Naive thymus-derived CD8-positive, alpha-beta T cell (primary cell): ENCODE measurements at regions not wholly inside any gene's neighbourhood (a gene's known extent, or its start where the extent isn't known, plus 50 kb on each side); places are given as distances from the start of the nearest gene placed in this dataset.
A peak's percentile ranks its signal among the peaks of the same experiment; 100 is the strongest.

Source experiments
- ATAC-seq, 2 donors: fragments of 150-1000 bp; cut with Tn5 transposase in 1 of 2; sonication (Bioruptor Pico), chemical (Tn5 transposase) in 1 of 2; 1 replicate in 1 of 2; 2 replicates in 1 of 2; pipeline ENCODE4 v1.10.0; 2021; ENCODE audit warnings: mild to moderate bottlenecking in 2 of 2, moderate library complexity in 2 of 2
- POLR2A ChIA-PET: fragments of 350-600 bp; sonication (Branson Sonifier 250); formaldehyde crosslinking; loops from one replicate; lab custom pipeline; 2021; ENCODE audit warnings: antibody characterized with exemption; lab: Charles Lee
- DNase-seq, 10 donors: peaks; one replicate each; pipeline versions ENCODE4 v3.0.0 to v3.0.0-alpha.2; 2020 to 2022
- H3K27ac Mint-ChIP-seq, 10 donors: one replicate each; pipeline ENCODE4 v1.8.0; 2020 to 2022; ENCODE audit warnings: mild to moderate bottlenecking in 10 of 10, mixed read lengths in 10 of 10, moderate library complexity in 4 of 10, inconsistent platforms in 1 of 10
- H3K27me3 Mint-ChIP-seq, 5 donors: one replicate each; pipeline ENCODE4 v1.8.0; 2021 to 2022; ENCODE audit warnings: mixed read lengths in 5 of 5
- H3K36me3 Mint-ChIP-seq, 3 donors: one replicate each; pipeline ENCODE4 v1.8.0; 2020 to 2022; ENCODE audit warnings: mixed read lengths in 3 of 3, mild to moderate bottlenecking in 2 of 3, inconsistent platforms in 1 of 3
- H3K4me1 Mint-ChIP-seq, 4 donors: one replicate each; pipeline ENCODE4 v1.8.0; 2021 to 2022; ENCODE audit warnings: mixed read lengths in 4 of 4
- H3K4me3 Mint-ChIP-seq, 10 donors: one replicate each; pipeline ENCODE4 v1.8.0; 2020 to 2022; ENCODE audit warnings: mild to moderate bottlenecking in 10 of 10, mixed read lengths in 10 of 10, moderate library complexity in 6 of 10, inconsistent platforms in 1 of 10
- H3K9me3 Mint-ChIP-seq, 9 donors: one replicate each; pipeline ENCODE4 v1.8.0; 2020 to 2022; ENCODE audit warnings: mixed read lengths in 9 of 9, mild to moderate bottlenecking in 3 of 9, inconsistent platforms in 1 of 9, moderate library complexity in 1 of 9

DNA sequence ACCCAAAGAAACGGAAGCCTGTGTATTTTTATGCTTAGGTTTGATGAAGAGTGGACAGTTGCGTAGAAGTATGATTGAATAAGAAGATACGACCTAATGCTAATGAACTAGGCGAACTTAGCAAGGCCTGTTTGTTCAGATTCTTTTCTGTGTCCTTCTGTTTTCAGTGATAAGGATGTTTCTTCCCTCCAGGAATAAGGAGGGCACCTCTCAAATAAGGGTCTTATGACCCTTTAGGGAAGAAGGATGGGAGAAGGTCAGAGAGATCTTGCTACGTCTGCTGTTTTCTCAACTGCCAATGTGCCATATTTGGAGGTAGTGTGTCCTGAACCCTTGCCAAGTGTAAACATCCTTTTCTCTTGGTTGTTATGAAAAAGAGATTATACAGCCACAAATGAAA is 524.8 kb downstream of the UTRN start:
- no peak for DNase-seq
- H3K4me3 Mint-ChIP-seq = no peak overlapping the region
- H3K27me3 Mint-ChIP-seq = no peaks in the 10 kb centered on the region
- no peak for ATAC-seq
- peaks cover 28 to 71% (median 48%) of the 10 kb centered on the region in 3 donors for H3K36me3 Mint-ChIP-seq
- no peaks in the 10 kb centered on the region for H3K9me3 Mint-ChIP-seq
- peaks cover 0 to 8% (median 4%) of the 10 kb centered on the region in 4 donors for H3K4me1 Mint-ChIP-seq
- peak overlapping the region in 1 of 10 donors; percentile 9 for H3K27ac Mint-ChIP-seq
- POLR2A ChIA-PET = no interaction called here

DNA sequence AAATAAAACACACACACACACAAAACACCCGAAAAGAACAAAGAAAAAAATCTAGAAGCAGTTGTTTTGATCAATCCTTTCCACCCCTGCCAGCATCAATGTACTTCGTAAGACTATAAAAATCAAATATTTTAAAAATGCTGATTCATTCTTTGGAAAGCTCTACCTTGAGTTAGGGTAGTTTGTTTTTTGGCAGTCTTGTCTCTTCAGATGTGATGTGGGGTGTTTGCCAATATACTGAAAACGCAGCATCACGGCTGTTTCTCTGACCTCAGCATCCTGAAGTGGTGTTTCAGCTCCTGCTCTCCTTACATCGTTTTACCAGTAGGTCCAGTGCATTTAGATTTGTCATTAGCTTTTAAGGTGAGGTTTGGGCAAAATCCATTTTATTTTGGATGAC is 526.0 kb downstream of the UTRN start:
- Mint-ChIP-seq H3K4me3 (no peak overlapping the region), H3K27me3 (no peaks in the 10 kb centered on the region), H3K4me1 (peaks cover 0 to 4% (median under 1%) of the 10 kb centered on the region in 4 donors), H3K36me3 (peaks cover 28 to 73% (median 51%) of the 10 kb centered on the region in 3 donors), H3K27ac (no peak overlapping the region), H3K9me3 (no peaks in the 10 kb centered on the region)
- no peak for ATAC-seq
- DNase-seq = no peak
- POLR2A ChIA-PET = no interaction called here

DNA sequence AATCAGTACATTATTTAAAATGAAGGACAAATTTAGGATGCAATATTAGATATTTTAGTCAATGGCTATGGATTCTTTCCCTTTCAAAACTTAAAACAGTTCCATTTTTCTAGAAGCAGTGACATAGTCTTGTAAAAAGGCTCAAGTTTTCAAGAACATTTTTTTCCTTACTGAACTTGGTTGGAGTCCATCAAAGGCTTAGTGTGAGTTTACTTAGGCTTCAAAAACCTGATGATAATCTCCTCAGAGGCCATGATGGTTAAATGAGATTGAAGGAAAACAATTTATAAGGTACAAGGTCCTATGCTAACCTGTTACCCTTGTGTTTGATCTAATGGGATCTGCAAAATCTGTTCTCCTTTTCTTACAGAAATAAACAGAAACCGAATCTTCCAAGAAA is 531.8 kb downstream of the UTRN start:
- no peak overlapping the region for H3K4me3 Mint-ChIP-seq
- no peaks in the 10 kb centered on the region for H3K27me3 Mint-ChIP-seq
- POLR2A ChIA-PET = no interaction called here
- H3K27ac Mint-ChIP-seq = no peak overlapping the region
- H3K36me3 Mint-ChIP-seq = peaks cover 8 to 54% (median 25%) of the 10 kb centered on the region in 3 donors
- no peaks in the 10 kb centered on the region for H3K9me3 Mint-ChIP-seq
- no peak for ATAC-seq
- peaks cover 0 to 2% (median 1%) of the 10 kb centered on the region in 4 donors for H3K4me1 Mint-ChIP-seq
- DNase-seq = no peak

GRCh38 chr6:144820270-144820669 is 535.1 kb downstream of the UTRN start:
- Mint-ChIP-seq H3K4me3 (no peak overlapping the region), H3K9me3 (no peaks in the 10 kb centered on the region), H3K27me3 (no peaks in the 10 kb centered on the region), H3K36me3 (peaks cover 0 to 48% (median 14%) of the 10 kb centered on the region in 3 donors), H3K4me1 (peaks cover 0 to 2% (median 1%) of the 10 kb centered on the region in 4 donors), H3K27ac (no peak overlapping the region)
- no peak for DNase-seq
- no peak for ATAC-seq
- POLR2A ChIA-PET = no interaction called here

DNA sequence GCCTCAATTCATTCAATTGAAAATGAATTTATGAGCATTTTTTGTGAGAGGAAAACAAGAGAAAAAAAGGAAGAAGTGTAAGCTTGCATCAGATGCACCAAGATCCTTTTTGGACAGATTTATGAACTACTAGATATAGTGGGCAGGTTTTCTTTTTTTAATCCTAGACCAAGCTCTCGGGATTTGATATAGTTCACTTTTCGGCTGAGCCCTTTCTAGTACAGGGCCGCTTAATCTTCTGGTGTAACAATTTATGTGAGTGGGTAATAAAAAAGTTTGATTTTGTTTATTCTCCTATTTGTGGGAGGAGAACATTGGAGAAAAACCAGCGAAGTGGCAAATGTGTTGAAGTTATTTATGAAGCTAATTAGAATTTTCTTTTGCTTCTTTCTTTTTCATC is 538.0 kb downstream of the UTRN start:
- Mint-ChIP-seq H3K4me3 (no peak overlapping the region), H3K9me3 (no peaks in the 10 kb centered on the region), H3K4me1 (peaks cover 0 to 2% (median 1%) of the 10 kb centered on the region in 4 donors), H3K27ac (peak overlapping the region in 2 of 10 donors; percentile 47 to 63), H3K27me3 (no peaks in the 10 kb centered on the region), H3K36me3 (peaks cover 0 to 58% (median 21%) of the 10 kb centered on the region in 3 donors)
- DNase-seq (no peak), ATAC-seq (no peak)
- POLR2A ChIA-PET = interaction anchor here (0.6 kb wide), 1 partner anchor 258 kb away, joined by 3 read pairs; no protein-coding TSS in a partner anchor

DNA sequence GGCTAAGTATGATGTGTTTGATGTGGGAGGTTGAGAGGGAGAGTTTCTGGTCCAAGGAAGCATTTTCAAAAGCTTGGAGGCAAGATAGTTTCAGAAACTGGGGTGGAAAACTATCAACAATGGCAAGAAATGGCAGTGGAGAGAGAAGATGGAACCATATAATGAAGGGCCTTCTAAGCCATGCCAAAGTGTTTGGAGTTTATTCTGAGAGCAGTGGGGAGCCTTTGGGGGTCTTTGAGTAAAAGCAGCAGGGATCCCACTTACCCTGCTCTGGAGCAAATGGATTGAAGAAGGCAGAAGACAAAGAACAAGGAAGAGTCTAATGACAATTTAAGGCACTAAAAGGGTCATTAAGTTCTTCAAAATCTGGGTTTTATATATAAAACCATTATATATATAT is 538.9 kb downstream of the UTRN start:
- Mint-ChIP-seq H3K36me3 (peaks cover 0 to 57% (median 24%) of the 10 kb centered on the region in 3 donors), H3K27ac (peak overlapping the region in 3 of 10 donors; percentile 4 to 14 (median 8))

DNA sequence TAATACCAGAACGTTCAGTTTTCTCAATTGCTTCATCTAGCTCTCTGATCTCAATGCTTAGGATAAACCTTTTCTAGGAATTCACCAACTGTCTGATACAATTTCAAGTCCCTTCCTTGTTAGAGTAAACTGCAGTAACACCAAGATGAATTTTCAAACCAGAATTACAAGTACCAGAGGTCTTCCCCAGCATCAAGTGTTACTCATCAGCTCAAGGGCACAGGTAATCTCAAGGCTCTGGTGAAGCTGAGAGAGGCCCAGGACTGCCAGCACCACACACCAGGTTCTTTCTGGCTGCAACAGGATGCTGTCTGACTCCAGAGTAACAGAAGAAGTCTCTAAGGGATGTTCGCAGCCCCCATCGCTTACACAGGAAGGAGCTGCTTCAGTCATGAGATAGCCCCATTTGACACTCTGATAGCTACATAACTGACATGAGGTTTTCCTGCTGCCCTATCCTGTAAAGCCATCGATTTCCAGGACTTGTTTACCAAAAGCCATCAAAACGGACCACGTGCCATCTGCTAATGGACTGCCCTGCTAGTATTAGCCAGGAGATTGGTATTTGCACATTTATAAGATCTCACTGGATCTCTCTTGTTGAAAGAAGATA is 549.4 kb downstream of the UTRN start:
- Mint-ChIP-seq H3K27ac (peak overlapping the region in 3 of 10 donors; percentile 19 to 61 (median 25)), H3K4me1 (peaks cover 0 to 2% (median 0%) of the 10 kb centered on the region in 4 donors), H3K4me3 (no peak overlapping the region), H3K36me3 (peaks cover 9 to 71% (median 33%) of the 10 kb centered on the region in 3 donors), H3K27me3 (no peaks in the 10 kb centered on the region), H3K9me3 (no peaks in the 10 kb centered on the region)
- POLR2A ChIA-PET = no interaction called here
- ATAC-seq = no peak
- no peak for DNase-seq

More for the DNA sequence above, 538.9 kb downstream of the UTRN start:
- Mint-ChIP-seq H3K9me3 (no peaks in the 10 kb centered on the region), H3K27me3 (no peaks in the 10 kb centered on the region), H3K4me3 (no peak overlapping the region), H3K4me1 (peaks cover 0 to 2% (median 1%) of the 10 kb centered on the region in 4 donors)
- DNase-seq = no peak
- POLR2A ChIA-PET = no interaction called here
- ATAC-seq = no peak

GRCh38 chr6:144835322-144835973 is 550.3 kb downstream of the UTRN start:
- H3K36me3 Mint-ChIP-seq = peaks cover 9 to 78% (median 34%) of the 10 kb centered on the region in 3 donors
- POLR2A ChIA-PET = no interaction called here
- peaks cover 0 to 2% (median 0%) of the 10 kb centered on the region in 4 donors for H3K4me1 Mint-ChIP-seq
- no peaks in the 10 kb centered on the region for H3K9me3 Mint-ChIP-seq
- no peak overlapping the region for H3K4me3 Mint-ChIP-seq
- H3K27me3 Mint-ChIP-seq = no peaks in the 10 kb centered on the region
- peak overlapping the region in 3 of 10 donors; percentile 21 to 77 (median 50) for H3K27ac Mint-ChIP-seq
- DNase-seq (no peak), ATAC-seq (no peak)

GRCh38 chr6:144840619-144841018 is 555.5 kb downstream of the UTRN start:
- no peak overlapping the region for H3K27ac Mint-ChIP-seq
- no peaks in the 10 kb centered on the region for H3K4me1 Mint-ChIP-seq
- POLR2A ChIA-PET = no interaction called here
- peaks cover 7 to 81% (median 55%) of the 10 kb centered on the region in 3 donors for H3K36me3 Mint-ChIP-seq
- no peaks in the 10 kb centered on the region for H3K27me3 Mint-ChIP-seq
- ATAC-seq = no peak
- DNase-seq = no peak
- no peak overlapping the region for H3K4me3 Mint-ChIP-seq
- H3K9me3 Mint-ChIP-seq = no peaks in the 10 kb centered on the region

- H3K27ac Mint-ChIP-seq = peak overlapping the region in 2 of 10 donors; percentile 9 to 61
- POLR2A ChIA-PET = no interaction called here
- H3K36me3 Mint-ChIP-seq = peaks cover under 1 to 78% (median 58%) of the 10 kb centered on the region in 3 donors
- no peaks in the 10 kb centered on the region for H3K9me3 Mint-ChIP-seq
- DNase-seq (no peak), ATAC-seq (no peak)
- H3K4me3 Mint-ChIP-seq = no peak overlapping the region
- H3K27me3 Mint-ChIP-seq = no peaks in the 10 kb centered on the region
- H3K4me1 Mint-ChIP-seq = peaks cover 0 to 9% (median 0%) of the 10 kb centered on the region in 4 donors
Measured at GRCh38 chr6:144843701-144844100, 558.6 kb downstream of the UTRN start.

DNA sequence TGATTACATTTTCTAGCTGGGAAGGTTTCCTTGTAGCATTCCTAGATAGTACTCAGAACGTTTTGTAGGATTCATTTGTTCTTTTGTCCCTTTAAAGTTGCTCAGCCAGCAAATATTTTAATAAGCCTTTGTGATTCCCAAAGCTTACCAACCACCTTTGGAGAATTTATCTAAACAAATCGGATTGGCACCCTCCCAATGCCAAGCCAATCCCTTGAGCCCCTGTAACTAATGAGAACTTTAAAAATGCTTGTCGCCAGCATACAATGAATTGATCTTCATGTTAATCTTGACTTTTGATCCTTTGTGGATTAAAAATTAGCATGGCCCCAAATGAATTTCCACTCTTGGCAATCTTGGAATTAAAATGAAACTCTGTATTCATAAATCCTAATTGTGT is 559.5 kb downstream of the UTRN start:
- POLR2A ChIA-PET = no interaction called here
- H3K9me3 Mint-ChIP-seq = no peaks in the 10 kb centered on the region
- peak overlapping the region in 2 of 10 donors; percentile 5 to 17 for H3K27ac Mint-ChIP-seq
- no peak overlapping the region for H3K4me3 Mint-ChIP-seq
- DNase-seq (no peak), ATAC-seq (no peak)
- H3K27me3 Mint-ChIP-seq = no peaks in the 10 kb centered on the region
- H3K36me3 Mint-ChIP-seq = peaks cover 0 to 76% (median 50%) of the 10 kb centered on the region in 3 donors
- peaks cover 0 to 10% (median 0%) of the 10 kb centered on the region in 4 donors for H3K4me1 Mint-ChIP-seq

DNA sequence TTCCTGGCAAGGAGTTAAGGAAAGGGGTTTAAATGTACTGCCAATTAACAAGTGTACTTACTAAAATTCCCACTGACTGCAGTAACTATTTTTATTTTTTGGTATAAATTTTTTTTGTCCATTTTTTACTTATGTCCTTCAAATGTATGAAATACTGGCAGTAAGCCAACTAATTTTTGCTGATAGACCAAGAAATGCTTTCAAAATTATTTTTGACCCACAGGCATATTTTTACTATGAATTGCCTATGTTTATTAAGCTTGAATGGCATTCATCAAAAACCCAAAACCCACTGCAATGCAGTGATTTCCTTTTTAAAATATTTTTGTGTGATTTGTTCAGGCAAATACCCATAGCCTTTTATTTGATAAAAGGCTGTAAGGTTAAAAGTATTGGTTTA is 560.1 kb downstream of the UTRN start:
- peaks cover 0 to 10% (median 0%) of the 10 kb centered on the region in 4 donors for H3K4me1 Mint-ChIP-seq
- no peak overlapping the region for H3K27ac Mint-ChIP-seq
- no peaks in the 10 kb centered on the region for H3K27me3 Mint-ChIP-seq
- DNase-seq = no peak
- POLR2A ChIA-PET = no interaction called here
- no peaks in the 10 kb centered on the region for H3K9me3 Mint-ChIP-seq
- no peak overlapping the region for H3K4me3 Mint-ChIP-seq
- ATAC-seq = no peak
- peaks cover 0 to 76% (median 52%) of the 10 kb centered on the region in 3 donors for H3K36me3 Mint-ChIP-seq

- Mint-ChIP-seq H3K4me3 (peak overlapping the region in 1 of 10 donors; percentile 12), H3K4me1 (peaks cover 0 to 10% (median 2%) of the 10 kb centered on the region in 4 donors), H3K9me3 (no peaks in the 10 kb centered on the region), H3K27me3 (no peaks in the 10 kb centered on the region), H3K27ac (peak overlapping the region in 9 of 10 donors; percentile 23 to 79 (median 50)), H3K36me3 (peaks cover 4 to 78% (median 51%) of the 10 kb centered on the region in 3 donors)
- ATAC-seq (no peak), DNase-seq (no peak)
- POLR2A ChIA-PET = no interaction called here
Measured at GRCh38 chr6:144847916-144848315, 562.8 kb downstream of the UTRN start.
